GM12891 (cell line): ENCODE measurements at regions not wholly inside any gene's neighbourhood (a gene's known extent, or its start where the extent isn't known, plus 50 kb on each side); places are given as distances from the start of the nearest gene placed in this dataset.

Source experiments
- POLR2A ChIP-seq: IDR thresholded peaks from 2 replicates; pipeline ENCODE4 v1.6.1; 2011; ENCODE audit warnings: low read depth, low read length, control low read depth
- POLR2AphosphoS5 ChIP-seq: IDR thresholded peaks from 2 replicates; pipeline ENCODE4 v1.6.1; 2011; ENCODE audit warnings: low read depth, low read length, control low read depth
- SPI1 ChIP-seq: IDR thresholded peaks from 2 replicates; pipeline ENCODE4 v1.6.1; 2011; ENCODE audit warnings: low read depth, low read length, control low read depth
- TAF1 ChIP-seq: IDR thresholded peaks from 2 replicates; pipeline ENCODE4 v1.6.1; 2011; ENCODE audit warnings: low read depth, low read length, control low read depth

DNA sequence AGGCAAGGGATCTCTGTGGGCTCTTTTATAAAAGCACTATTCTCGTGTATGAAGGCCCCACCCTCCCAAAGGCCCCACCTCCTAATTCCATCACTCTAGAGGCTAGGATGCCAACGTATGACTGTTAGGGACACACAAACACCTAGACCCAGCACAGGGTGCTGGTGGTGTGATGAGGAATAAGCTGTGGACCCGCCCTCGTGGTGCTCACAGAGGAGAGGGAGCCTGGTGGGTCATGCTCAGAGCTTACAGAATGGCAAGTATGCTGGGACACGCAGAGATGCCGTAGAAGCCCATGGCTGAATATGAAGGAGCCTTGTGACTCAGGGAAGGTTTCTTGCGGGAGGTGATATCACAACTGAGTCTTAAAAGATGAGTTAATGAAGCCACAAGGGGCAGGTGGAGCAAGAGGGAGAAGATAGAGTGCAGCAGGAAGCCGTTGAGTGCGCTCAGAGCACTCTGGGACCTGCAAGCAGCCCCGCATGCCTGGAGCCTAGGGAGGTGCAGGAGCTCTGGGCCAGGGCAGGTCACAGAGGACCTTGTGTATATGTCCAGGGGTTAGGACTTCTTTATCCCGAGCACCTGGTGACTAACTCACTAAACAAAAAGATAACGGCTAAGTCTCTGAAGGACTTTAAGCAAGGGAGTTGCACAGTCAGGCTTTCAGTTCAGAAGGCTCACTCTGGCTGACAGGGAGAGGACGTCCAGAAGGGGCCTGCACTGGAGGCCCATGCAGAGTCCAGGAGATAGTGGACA, 160.9 kb downstream of the TRIM29 start:
- TF ChIP-seq POLR2A (no peak), TAF1 (no peak), POLR2AphosphoS5 (no peak), SPI1 (no peak)
